DMS53 treated with DMSO at 0.1 percent for 48 hours (cell line): ENCODE measurements at regions not wholly inside any gene's neighbourhood (a gene's known extent, or its start where the extent isn't known, plus 50 kb on each side); places are given as distances from the start of the nearest gene placed in this dataset.

Source experiments
- DNase-seq: peaks from one replicate; lab custom pipeline; 2025; ENCODE audit not compliant: unreplicated experiment; lab: John Stamatoyannopoulos, UW

DNA sequence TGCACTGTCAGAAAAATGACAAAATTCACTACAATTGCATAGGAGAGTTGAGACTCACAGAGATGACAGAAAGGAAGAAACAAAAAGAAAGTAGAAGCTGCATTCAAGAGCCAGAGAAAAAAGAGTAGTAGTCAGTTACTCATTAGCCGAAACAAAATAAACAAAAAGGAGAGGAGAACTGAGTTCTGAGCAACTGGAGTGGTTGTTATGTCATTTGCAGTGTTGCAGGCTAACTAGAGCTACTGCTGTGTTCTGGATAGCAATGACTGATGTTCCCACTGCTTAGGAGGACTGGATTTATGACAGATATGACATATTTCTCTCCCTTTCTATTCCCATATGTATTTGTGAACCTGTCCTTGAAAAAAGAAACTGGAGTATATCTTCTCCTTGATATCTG is 482.6 kb downstream of the RFC3 start:
- DNase-seq = peak; percentile 83

DNA sequence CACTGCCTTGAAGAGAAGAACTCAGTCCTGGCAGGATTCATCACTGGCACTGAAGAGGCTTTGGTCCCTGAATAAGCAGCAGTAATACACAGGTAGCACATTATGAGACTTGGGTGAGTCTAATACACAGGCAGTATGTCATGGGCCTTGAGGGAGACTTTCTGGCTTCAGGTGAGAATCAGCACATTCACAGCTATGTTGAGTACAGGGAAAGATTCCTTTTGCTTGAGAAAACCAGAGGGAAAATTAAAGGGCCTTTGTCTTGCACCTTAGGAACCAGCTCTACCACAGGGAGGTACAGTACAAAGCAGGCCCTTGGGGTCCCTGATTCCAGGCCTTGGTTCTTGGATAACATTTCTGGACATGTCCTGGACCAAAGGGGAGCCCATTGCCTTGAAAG is 484.6 kb downstream of the RFC3 start:
- no peak for DNase-seq

GRCh38 chr13:34303346-34303745 is 485.4 kb downstream of the RFC3 start:
- DNase-seq = no peak

GRCh38 chr13:34307607-34308006 is 489.7 kb downstream of the RFC3 start:
- DNase-seq = no peak

- no peak for DNase-seq
Observed at GRCh38 chr13:34308725-34309124, 490.8 kb downstream of the RFC3 start.

DNA sequence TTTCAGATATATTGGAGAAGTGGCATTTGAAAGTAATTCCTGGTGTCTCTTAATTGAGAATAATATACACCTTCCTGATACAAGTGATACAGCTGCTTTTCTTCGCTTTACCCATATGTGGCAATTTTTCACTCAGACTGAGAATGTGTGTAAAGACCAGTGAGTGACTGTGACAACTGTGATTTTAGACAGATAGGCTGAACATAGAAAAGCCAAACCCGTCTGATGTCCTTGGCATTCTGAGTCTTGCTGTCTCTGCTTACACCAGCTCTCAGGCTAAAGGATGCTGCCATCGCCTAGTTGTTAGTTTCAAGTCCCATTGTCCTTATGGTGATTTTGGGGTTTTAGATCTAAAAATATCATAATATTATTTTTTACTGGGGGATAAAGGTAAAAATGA is 492.6 kb downstream of the RFC3 start:
- no peak for DNase-seq

DNA sequence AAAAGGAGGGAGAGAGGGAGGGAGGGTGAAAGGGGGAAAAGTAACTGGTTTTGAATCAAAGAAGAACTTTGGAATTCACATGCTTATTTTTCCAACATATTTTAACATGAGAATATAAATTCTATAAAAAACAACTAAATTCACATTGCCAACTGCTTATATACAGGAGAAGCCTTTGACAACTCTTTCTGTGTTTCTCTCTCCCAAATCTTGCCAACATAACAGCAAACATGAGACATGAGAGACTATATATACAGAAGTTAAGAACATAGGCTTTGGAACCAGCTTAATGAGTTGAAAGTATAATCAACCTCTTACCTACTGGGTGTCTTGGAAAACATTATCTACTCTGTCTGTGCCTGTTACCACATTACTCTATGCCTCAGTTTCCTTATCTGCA is 493.3 kb downstream of the RFC3 start:
- DNase-seq = no peak

GRCh38 chr13:34312578-34312977 is 494.6 kb downstream of the RFC3 start:
- no peak for DNase-seq

- no peak for DNase-seq
Observed at GRCh38 chr13:34320084-34320483, 502.1 kb downstream of the RFC3 start.

DNA sequence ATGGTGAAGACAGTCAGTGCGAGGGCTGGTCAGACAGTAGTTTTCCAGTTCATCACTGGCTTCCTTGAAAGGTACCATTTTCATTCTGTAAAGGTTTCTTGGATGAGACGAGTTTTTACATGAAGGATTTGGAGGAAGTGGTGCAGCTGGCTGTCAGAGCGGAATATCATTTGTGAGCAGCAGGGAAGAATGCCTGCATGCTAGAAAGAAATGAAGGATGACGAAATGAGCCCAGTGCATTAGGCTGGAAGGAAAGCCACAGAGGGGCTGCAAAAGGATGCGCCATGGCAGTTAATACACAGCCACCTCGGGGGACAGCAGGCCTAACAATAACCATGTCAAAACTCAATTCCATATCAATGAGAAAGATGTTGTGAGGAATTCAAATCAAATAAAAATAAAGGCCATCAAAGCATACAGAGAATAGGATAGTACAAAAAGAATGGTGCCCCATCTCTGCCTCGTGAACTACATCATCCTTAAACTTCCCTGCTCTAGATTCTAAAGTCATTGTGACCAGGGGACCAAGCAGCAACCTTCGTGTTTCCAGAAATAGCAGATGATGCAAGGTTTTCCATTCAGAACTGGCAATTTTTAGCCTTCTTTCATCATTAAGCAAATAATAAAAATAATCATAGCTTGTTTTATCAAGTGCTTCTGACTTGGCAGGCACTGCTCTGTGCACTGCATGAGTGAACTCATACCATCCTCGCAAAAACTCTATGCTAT is 504.2 kb downstream of the RFC3 start:
- DNase-seq = no peak

GRCh38 chr13:34322743-34323074 is 504.8 kb downstream of the RFC3 start:
- DNase-seq = no peak

- DNase-seq = peak; percentile 8
Observed at GRCh38 chr13:34335014-34336007, 517.4 kb downstream of the RFC3 start.

GRCh38 chr13:34338102-34338501 is 520.2 kb downstream of the RFC3 start:
- no peak for DNase-seq

- peak; percentile 71 for DNase-seq
Observed at GRCh38 chr13:34340534-34340933, 522.6 kb downstream of the RFC3 start.

DNA sequence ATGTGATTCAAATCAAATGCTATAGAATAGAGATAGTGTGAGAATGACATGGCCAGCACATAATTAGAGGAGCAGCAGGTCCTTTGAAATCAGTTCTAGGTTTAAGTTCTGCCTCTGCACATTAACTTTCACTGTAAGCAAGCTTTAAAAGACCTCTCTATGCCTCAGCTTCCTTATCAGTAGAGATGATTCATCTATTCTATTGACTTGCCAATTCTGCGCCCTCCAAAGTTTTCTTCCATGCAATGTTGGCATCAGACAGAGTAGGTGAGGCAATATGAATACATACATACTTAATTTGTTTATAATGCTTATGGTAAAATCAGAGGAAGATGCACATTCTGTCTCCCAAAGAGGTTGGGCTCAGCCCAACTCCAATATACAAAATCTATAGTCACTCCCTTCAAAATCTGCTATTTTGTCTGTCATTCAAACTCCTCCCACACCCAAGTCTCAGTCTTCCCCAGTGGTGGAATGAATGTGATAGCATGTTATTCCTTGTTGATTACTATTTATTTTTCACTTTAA is 525.5 kb downstream of the RFC3 start:
- no peak for DNase-seq

GRCh38 chr13:34344816-34345215 is 526.9 kb downstream of the RFC3 start:
- no peak for DNase-seq

DNA sequence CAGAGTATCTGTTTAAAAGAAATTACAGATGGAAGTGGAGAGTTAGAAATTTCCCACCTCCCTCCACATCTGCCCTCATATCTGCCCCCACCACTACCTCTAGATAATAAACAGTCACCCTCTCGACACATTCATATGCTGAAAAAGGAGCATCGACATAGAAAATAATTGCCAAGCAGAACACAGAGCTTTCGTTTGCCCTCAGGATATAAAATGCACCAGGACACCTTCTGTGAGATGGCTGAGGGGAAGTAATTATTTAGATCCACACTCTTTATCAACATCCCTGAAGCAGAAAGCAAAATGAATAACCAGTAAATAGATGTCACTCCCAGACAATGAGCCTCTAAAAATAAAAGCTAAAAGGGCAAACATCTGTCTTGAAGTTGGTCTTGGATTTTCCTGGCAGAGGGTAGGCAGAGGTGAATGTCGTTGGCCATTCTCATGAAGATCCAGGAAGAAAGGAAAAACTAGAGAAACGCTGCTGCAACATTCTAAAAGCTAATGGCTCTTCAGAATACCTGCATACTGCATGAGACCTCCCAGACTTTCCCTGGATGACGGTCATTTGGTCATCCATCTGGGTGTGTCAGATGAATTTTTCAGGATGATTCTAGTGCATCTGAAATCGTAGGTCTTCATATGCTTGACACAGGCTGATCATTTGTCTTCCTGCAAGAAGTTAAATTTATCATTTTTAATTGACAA is 527.5 kb downstream of the RFC3 start:
- no peak for DNase-seq

DNA sequence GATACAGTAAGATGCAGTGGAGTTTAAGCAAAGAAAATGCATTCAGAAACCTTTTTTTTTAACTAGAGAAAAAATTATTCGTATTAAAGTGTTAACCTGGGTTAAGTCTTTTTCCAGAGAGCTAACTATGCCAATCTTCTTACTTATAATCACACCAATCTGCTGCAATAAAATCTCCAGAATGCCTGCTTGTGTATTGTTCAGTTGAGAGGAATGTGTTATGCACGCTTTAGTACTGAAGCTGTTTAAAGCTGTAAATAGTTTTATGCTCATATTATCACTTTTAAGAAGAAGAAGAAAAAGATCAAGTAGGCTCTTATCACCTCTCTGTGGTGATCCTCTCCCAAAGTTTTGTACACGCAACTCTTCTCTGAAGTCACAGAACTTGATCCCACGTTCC is 528.7 kb downstream of the RFC3 start:
- DNase-seq = no peak

DNA sequence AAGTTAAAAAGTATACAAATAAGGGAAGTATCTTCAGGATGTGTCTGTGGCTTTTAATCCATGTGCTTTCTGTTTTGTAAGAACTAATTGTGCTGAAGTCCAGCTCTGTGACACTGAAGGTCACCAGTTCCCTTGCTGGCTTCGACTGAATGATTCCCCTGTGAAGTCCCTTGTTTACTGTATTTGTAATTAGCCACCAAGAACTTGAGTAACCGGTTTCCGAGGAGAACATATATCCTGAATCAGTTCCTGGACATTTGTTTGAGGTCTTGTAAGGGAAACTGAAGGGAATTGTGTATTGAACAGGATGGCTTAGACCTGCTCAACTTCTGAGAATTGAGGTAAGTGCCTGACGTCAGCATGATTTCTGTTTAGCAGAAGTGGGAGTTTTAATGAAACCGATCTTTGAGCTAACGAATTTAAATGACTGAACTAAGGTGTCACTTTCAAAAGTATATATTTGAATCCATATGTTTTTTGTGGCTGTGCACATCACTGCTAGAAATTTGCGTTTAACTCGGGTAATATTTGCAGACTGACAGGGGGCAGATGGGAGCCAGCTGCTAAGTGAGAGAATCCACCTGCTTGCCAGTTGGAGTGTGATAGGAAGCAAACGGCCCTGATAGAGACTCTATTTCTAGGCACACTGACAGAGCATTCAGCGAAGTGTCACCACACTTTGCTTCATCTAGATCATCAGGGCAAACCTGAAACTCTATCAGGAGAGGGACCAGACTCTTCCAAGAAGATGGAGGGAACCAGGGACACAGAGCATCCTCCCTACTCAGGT is 530.0 kb downstream of the RFC3 start:
- peak; percentile 99 for DNase-seq

GRCh38 chr13:34349091-34349722 is 531.3 kb downstream of the RFC3 start:
- peak; percentile 68 for DNase-seq
